Endothelial cell of umbilical vein (primary cell): ENCODE measurements at regions not wholly inside any gene's neighbourhood (a gene's known extent, or its start where the extent isn't known, plus 50 kb on each side); places are given as distances from the start of the nearest gene placed in this dataset.

ENCODE experiments used
- CTCF ChIP-seq, 2 donors: IDR thresholded peaks; 1 replicate in 1 of 2; 2 replicates in 1 of 2; pipeline ENCODE4 v1.5.1; 2011; ENCODE audit warnings: low read length in 2 of 2, mild to moderate bottlenecking in 2 of 2, moderate library complexity in 2 of 2, control low read depth in 1 of 2, inconsistent platforms in 1 of 2, low read depth in 1 of 2; ENCODE audit not compliant: insufficient read depth in 1 of 2; ENCODE audit errors: extremely low read depth in 1 of 2
- EZH2 ChIP-seq: IDR thresholded peaks from 2 replicates; pipeline ENCODE4 v1.6.1; 2012; ENCODE audit warnings: borderline replicate concordance, low read depth, mild to moderate bottlenecking, moderate library complexity, low read length, inconsistent platforms; ENCODE audit not compliant: severe bottlenecking
- FOS ChIP-seq: IDR thresholded peaks from 2 replicates; pipeline ENCODE4 v1.6.1; 2011; ENCODE audit warnings: mild to moderate bottlenecking, low read length, moderate library complexity, borderline replicate concordance; ENCODE audit not compliant: insufficient read depth
- GATA2 ChIP-seq: IDR thresholded peaks from 2 replicates; pipeline ENCODE4 v1.7.0; 2011; ENCODE audit warnings: low read depth, mild to moderate bottlenecking, moderate library complexity, mixed read lengths, low read length; ENCODE audit not compliant: insufficient read length, insufficient read depth
- JUN ChIP-seq: IDR thresholded peaks from 2 replicates; pipeline ENCODE4 v1.6.1; 2011; ENCODE audit warnings: borderline replicate concordance, low read depth; ENCODE audit not compliant: insufficient read length, insufficient read depth
- MAX ChIP-seq: IDR thresholded peaks from 2 replicates; pipeline ENCODE4 v1.6.1; 2011; ENCODE audit not compliant: insufficient read depth, insufficient read length
- MYC ChIP-seq: IDR thresholded peaks from one replicate; pipeline ENCODE4 v1.6.1; 2011; ENCODE audit warnings: mild to moderate bottlenecking, low read depth, low read length
- POLR2A ChIP-seq: IDR thresholded peaks from 2 replicates; pipeline ENCODE4 v1.6.1; 2012; ENCODE audit warnings: low read depth, mild to moderate bottlenecking, control low read depth, low read length
- POLR2AphosphoS5 ChIP-seq: IDR thresholded peaks from 2 replicates; pipeline ENCODE4 v1.6.1; 2012; ENCODE audit warnings: low read depth, mild to moderate bottlenecking, control low read depth, low read length, moderate library complexity; ENCODE audit not compliant: insufficient read depth

- TF ChIP-seq JUN (no peak), POLR2A (no peak), CTCF (IDR thresholded peaks at IDR 0.05; ENCODE audit: extremely low read depth in 1 of 2, insufficient read depth in 1 of 2, low read depth in 1 of 2, low read length in 2 of 2) (no peak), MAX (no peak), POLR2AphosphoS5 (no peak), FOS (no peak), EZH2 (no peak), MYC (no peak), GATA2 (no peak)
Observed at GRCh38 chr2:181193550-181193949, 213.1 kb downstream of the UBE2E3 start.
